Stimulated activated naive CD8-positive, alpha-beta T cell treated with anti-CD3 and anti-CD28 coated beads, Interleukin-15, Interleukin-2, amounts not matched to agents 100 ng/mL and 50 ng/mL, for 24 hours (primary cell): ENCODE measurements at regions not wholly inside any gene's neighbourhood (a gene's known extent, or its start where the extent isn't known, plus 50 kb on each side); places are given as distances from the start of the nearest gene placed in this dataset.

Experiments used
- H3K27ac Mint-ChIP-seq: one replicate; pipeline ENCODE4 v1.8.0; 2021; ENCODE audit warnings: mild to moderate bottlenecking, mixed read lengths
- H3K27me3 Mint-ChIP-seq: one replicate; pipeline ENCODE4 v1.8.0; 2021; ENCODE audit warnings: mixed read lengths
- H3K36me3 Mint-ChIP-seq: one replicate; pipeline ENCODE4 v1.8.0; 2021; ENCODE audit warnings: low read depth, mixed read lengths
- H3K4me1 Mint-ChIP-seq: one replicate; pipeline ENCODE4 v1.8.0; 2021; ENCODE audit warnings: low read depth, mixed read lengths
- H3K4me3 Mint-ChIP-seq: one replicate; pipeline ENCODE4 v1.8.0; 2021; ENCODE audit warnings: mild to moderate bottlenecking, mixed read lengths
- H3K9me3 Mint-ChIP-seq: one replicate; pipeline ENCODE4 v1.8.0; 2021; ENCODE audit warnings: mixed read lengths

DNA sequence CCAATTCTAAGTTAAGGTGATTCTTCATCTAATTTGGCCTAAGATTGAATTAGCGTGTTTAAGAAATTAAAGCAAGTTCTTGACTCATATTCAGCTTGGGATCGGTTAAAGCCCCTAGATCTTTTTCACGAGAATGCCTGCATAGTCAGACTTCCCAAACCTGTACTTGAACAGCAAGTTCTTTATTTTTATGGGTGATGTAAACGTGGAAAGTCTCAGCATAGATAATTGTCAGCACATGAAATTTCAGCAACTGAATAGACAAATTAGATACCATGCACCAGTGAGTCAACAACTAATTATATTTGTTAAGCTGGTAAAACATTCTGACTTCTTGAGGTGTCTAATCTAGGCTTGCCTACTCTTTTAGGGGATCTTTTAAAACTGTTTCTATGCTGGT, 183.1 kb upstream of the TNFAIP3 start:
- Mint-ChIP-seq H3K27ac (no peak overlapping the region), H3K36me3 (no peaks in the 10 kb centered on the region), H3K4me3 (no peak overlapping the region), H3K27me3 (peaks cover 13% of the 10 kb centered on the region), H3K9me3 (no peaks in the 10 kb centered on the region), H3K4me1 (peaks cover 34% of the 10 kb centered on the region)

GRCh38 chr6:137685798-137686375, 181.2 kb upstream of the TNFAIP3 start:
- no peaks in the 10 kb centered on the region for H3K36me3 Mint-ChIP-seq
- peaks cover 12% of the 10 kb centered on the region for H3K27me3 Mint-ChIP-seq
- H3K4me3 Mint-ChIP-seq: no peak overlapping the region
- H3K27ac Mint-ChIP-seq: no peak overlapping the region
- peaks cover 21% of the 10 kb centered on the region for H3K4me1 Mint-ChIP-seq
- H3K9me3 Mint-ChIP-seq: no peaks in the 10 kb centered on the region

DNA sequence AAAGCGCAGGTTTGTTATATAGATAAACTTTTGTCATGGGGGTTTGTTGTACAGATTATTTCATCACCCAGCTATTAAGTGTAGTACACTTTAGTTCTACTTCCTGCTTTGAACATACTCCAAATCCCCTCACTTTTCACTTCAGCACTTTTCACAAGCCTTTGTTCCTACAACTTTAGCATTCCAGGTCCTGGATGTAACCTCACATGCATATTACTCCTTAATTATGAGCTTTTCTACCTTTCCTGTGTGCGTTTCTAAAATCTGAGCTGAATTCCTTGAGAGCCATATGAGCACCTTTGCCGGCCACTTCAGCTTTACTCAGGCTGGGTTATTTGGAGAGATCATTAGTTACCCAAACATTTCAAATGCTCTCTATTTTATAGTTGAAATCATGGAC, 179.2 kb upstream of the TNFAIP3 start:
- no peak overlapping the region for H3K4me3 Mint-ChIP-seq

GRCh38 chr6:137688230-137688971, 178.7 kb upstream of the TNFAIP3 start:
- no peaks in the 10 kb centered on the region for H3K36me3 Mint-ChIP-seq
- H3K4me1 Mint-ChIP-seq: peaks cover 14% of the 10 kb centered on the region
- no peak overlapping the region for H3K4me3 Mint-ChIP-seq
- peaks cover 11% of the 10 kb centered on the region for H3K27me3 Mint-ChIP-seq
- H3K27ac Mint-ChIP-seq: no peak overlapping the region
- no peaks in the 10 kb centered on the region for H3K9me3 Mint-ChIP-seq

More for the DNA sequence above, 179.2 kb upstream of the TNFAIP3 start:
- Mint-ChIP-seq H3K4me1 (peaks cover 14% of the 10 kb centered on the region), H3K36me3 (no peaks in the 10 kb centered on the region), H3K27me3 (peaks cover 11% of the 10 kb centered on the region), H3K27ac (no peak overlapping the region), H3K9me3 (no peaks in the 10 kb centered on the region)

DNA sequence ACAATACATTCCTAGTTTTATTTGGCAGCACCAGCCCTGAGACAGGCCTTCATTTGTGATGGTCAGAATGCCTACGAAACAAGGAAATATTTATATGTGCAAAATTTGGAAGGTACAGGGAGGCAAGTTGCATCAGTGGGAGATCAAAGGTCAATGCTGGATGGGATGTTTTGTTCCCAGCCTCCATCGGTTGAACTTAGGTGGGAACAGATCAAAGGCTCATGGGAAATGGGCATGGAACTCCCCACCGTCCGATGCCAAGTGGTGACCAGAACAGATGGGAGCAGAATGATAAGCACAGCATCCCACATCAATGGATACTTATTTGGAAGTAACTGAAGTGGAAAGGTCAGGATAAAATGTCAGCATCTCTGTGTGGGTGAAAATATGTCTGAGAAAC, 177.7 kb upstream of the TNFAIP3 start:
- no peak overlapping the region for H3K27ac Mint-ChIP-seq
- H3K27me3 Mint-ChIP-seq: peaks cover 11% of the 10 kb centered on the region
- H3K4me3 Mint-ChIP-seq: no peak overlapping the region

GRCh38 chr6:137690034-137690433, 177.0 kb upstream of the TNFAIP3 start:
- no peak overlapping the region for H3K27ac Mint-ChIP-seq
- peaks cover 11% of the 10 kb centered on the region for H3K27me3 Mint-ChIP-seq
- H3K4me1 Mint-ChIP-seq: peaks cover 18% of the 10 kb centered on the region
- H3K9me3 Mint-ChIP-seq: no peaks in the 10 kb centered on the region
- no peak overlapping the region for H3K4me3 Mint-ChIP-seq
- H3K36me3 Mint-ChIP-seq: no peaks in the 10 kb centered on the region

More for the DNA sequence above, 177.7 kb upstream of the TNFAIP3 start:
- peaks cover 18% of the 10 kb centered on the region for H3K4me1 Mint-ChIP-seq
- H3K9me3 Mint-ChIP-seq: no peaks in the 10 kb centered on the region
- no peaks in the 10 kb centered on the region for H3K36me3 Mint-ChIP-seq

DNA sequence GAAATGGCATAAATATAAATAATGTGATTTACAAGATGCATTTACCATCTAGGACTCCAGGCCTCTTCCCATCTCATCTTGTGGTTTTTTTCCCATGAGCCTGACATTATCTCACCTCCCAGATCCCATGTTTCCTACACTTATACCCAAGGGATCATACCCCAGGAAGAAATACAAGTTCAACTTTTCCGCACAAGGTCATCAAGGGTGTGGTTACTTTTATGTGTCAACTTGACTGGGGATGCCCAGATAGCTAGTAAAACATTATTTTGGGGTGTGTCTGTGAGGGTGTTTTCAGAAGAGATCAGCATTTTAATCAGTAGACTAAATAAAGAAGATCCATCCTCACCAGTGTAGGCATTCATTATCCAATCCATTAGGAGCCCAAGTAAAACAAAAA, 176.3 kb upstream of the TNFAIP3 start:
- Mint-ChIP-seq H3K4me1 (peaks cover 21% of the 10 kb centered on the region), H3K27ac (no peak overlapping the region)

DNA sequence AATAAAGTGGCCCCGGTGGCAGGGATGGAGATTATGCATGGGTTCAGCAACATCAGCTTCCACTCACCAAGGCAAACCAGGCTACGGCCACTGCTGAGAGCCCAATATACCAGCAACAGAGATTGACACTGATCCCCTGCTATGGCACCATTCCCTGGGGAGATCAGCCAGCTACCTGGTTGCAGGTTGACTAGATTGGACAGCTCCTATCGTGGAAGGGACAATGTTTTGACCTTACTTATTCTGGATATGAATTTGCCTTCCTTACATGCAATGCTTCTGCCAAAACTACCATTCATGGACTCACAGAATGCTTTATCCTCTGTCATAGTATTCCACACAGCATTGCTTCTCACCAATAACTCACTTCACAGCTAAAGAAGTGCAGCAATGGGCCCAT, 174.8 kb upstream of the TNFAIP3 start:
- Mint-ChIP-seq H3K27ac (no peak overlapping the region), H3K4me3 (no peak overlapping the region), H3K4me1 (peaks cover 30% of the 10 kb centered on the region), H3K27me3 (peaks cover 25% of the 10 kb centered on the region), H3K36me3 (no peaks in the 10 kb centered on the region), H3K9me3 (no peaks in the 10 kb centered on the region)

More for the DNA sequence above, 176.3 kb upstream of the TNFAIP3 start:
- peaks cover 16% of the 10 kb centered on the region for H3K27me3 Mint-ChIP-seq
- no peaks in the 10 kb centered on the region for H3K9me3 Mint-ChIP-seq
- no peak overlapping the region for H3K4me3 Mint-ChIP-seq
- H3K36me3 Mint-ChIP-seq: no peaks in the 10 kb centered on the region

- Mint-ChIP-seq H3K4me3 (no peak overlapping the region), H3K27ac (no peak overlapping the region), H3K4me1 (peaks cover 34% of the 10 kb centered on the region), H3K27me3 (peaks cover 25% of the 10 kb centered on the region), H3K9me3 (no peaks in the 10 kb centered on the region), H3K36me3 (no peaks in the 10 kb centered on the region)
Measured at GRCh38 chr6:137692806-137693205, 174.3 kb upstream of the TNFAIP3 start.

DNA sequence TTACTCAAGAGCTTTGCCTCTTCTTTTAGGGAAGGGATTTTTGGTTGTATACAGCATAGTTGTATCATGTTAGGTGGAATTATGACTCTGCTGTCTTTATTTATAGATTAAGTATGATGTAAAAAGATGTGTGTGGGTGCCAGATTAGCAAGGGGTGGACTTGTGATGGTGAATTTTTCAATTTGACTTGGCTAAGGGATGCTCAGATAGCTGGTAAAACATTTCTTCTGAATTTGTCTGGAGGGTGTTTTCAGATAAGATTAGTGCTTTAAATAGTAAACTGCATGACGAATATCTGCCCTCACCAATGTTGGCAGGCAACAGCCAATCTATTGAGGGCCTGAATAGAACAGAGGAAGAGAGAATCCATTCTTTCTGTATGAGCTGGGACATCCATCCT, 173.3 kb upstream of the TNFAIP3 start:
- H3K9me3 Mint-ChIP-seq: no peaks in the 10 kb centered on the region

GRCh38 chr6:137696765-137697164, 170.3 kb upstream of the TNFAIP3 start:
- Mint-ChIP-seq H3K27me3 (peaks cover 19% of the 10 kb centered on the region), H3K9me3 (no peaks in the 10 kb centered on the region), H3K4me3 (no peak overlapping the region), H3K27ac (no peak overlapping the region), H3K4me1 (peaks cover 59% of the 10 kb centered on the region), H3K36me3 (no peaks in the 10 kb centered on the region)

More for the DNA sequence above, 173.3 kb upstream of the TNFAIP3 start:
- peaks cover 25% of the 10 kb centered on the region for H3K27me3 Mint-ChIP-seq
- H3K27ac Mint-ChIP-seq: no peak overlapping the region
- peaks cover 33% of the 10 kb centered on the region for H3K4me1 Mint-ChIP-seq
- H3K36me3 Mint-ChIP-seq: no peaks in the 10 kb centered on the region
- no peak overlapping the region for H3K4me3 Mint-ChIP-seq

GRCh38 chr6:137697267-137697938, 169.7 kb upstream of the TNFAIP3 start:
- H3K4me1 Mint-ChIP-seq: peaks cover 63% of the 10 kb centered on the region
- no peaks in the 10 kb centered on the region for H3K36me3 Mint-ChIP-seq
- no peak overlapping the region for H3K4me3 Mint-ChIP-seq
- no peaks in the 10 kb centered on the region for H3K9me3 Mint-ChIP-seq
- no peak overlapping the region for H3K27ac Mint-ChIP-seq
- H3K27me3 Mint-ChIP-seq: peaks cover 19% of the 10 kb centered on the region

DNA sequence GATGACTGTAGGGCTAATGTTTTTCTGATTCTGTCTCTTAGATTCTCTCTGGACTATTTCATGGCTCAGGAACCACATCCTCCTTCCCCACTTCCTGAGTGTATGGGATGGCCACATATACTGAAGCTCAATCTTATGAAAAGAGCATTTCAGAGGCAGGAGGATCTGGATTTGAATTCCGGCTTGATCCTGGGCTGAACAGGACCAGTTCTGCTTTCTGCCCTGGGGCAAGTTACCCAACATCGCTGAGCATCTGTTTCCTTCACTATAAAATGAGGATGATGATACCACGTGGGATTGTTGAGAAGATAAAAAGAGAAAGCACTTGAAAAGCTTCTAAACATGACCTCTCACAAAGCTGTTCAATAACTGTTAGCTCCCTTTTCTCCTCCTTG, 168.4 kb upstream of the TNFAIP3 start:
- Mint-ChIP-seq H3K36me3 (no peaks in the 10 kb centered on the region), H3K27ac (peak overlapping the region; percentile 92), H3K9me3 (no peaks in the 10 kb centered on the region), H3K27me3 (peaks cover 19% of the 10 kb centered on the region), H3K4me3 (peak overlapping the region; percentile 18), H3K4me1 (peaks cover 72% of the 10 kb centered on the region)

GRCh38 chr6:137699031-137699683, 167.9 kb upstream of the TNFAIP3 start:
- Mint-ChIP-seq H3K9me3 (no peaks in the 10 kb centered on the region), H3K36me3 (no peaks in the 10 kb centered on the region), H3K27ac (peak overlapping the region; percentile 92), H3K4me1 (peaks cover 71% of the 10 kb centered on the region), H3K27me3 (peaks cover 19% of the 10 kb centered on the region), H3K4me3 (peak overlapping the region; percentile 18)

GRCh38 chr6:137700161-137700560, 166.9 kb upstream of the TNFAIP3 start:
- Mint-ChIP-seq H3K27me3 (peaks cover 19% of the 10 kb centered on the region), H3K4me3 (no peak overlapping the region), H3K27ac (peak overlapping the region; percentile 92), H3K4me1 (peaks cover 81% of the 10 kb centered on the region), H3K9me3 (no peaks in the 10 kb centered on the region), H3K36me3 (no peaks in the 10 kb centered on the region)
